Urothelium cell line (cell line): ENCODE measurements at regions not wholly inside any gene's neighbourhood (a gene's known extent, or its start where the extent isn't known, plus 50 kb on each side); places are given as distances from the start of the nearest gene placed in this dataset.

Experiments used
- DNase-seq: peaks from one replicate; pipeline ENCODE4 v3.0.0; 2011; ENCODE audit warnings: low spot score, mixed read lengths
- FAIRE-seq: peaks from 2 replicates; lab custom pipeline; 2011; peaks lifted over from hg19 to GRCh38; lab: Jason Lieb, UNC

- DNase-seq (no peak), FAIRE-seq (no peak)
Measured at GRCh38 chr14:100673085-100673806, 53.4 kb upstream of the DLK1 start.

- DNase-seq (no peak), FAIRE-seq (no peak)
Measured at GRCh38 chr14:100673807-100674154, 52.9 kb upstream of the DLK1 start.

GRCh38 chr14:100674428-100674827 lies 52.3 kb upstream of the DLK1 start:
- FAIRE-seq (no peak), DNase-seq (no peak)

- FAIRE-seq (no peak), DNase-seq (no peak)
Measured at GRCh38 chr14:100674897-100675619, 51.6 kb upstream of the DLK1 start.

- FAIRE-seq (no peak), DNase-seq (no peak)
Measured at GRCh38 chr14:100675699-100676684, 50.7 kb upstream of the DLK1 start.
